ENCODE measurements at regions not wholly inside any gene's neighbourhood (a gene's known extent, or its start where the extent isn't known, plus 50 kb on each side); places are given as distances from the start of the nearest gene placed in this dataset.

DNA sequence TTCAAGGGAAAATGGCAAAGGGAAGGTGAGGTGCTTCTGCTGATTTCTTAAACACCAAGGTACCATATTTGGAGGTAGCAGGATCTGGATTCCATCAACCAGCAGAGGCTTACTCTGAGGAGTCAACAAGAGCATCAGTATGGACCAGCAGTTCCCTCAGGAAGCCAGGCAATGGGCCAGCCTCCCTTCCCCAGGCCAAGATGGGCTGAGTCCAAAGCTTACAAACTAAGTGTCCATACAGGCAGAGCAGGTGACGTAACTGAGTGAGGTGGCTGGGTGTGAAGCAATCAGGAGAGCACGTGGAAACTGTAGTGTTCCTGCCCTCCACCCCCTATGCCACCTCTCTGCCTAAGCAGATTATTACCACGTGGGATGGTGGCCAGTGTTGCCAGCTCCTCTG, 134.2 kb upstream of the HNRNPA3 start:
- peaks cover 0 to 3% (median 0%) of the 10 kb centered on the region in 3 donors for H3K9me3 Mint-ChIP-seq

DNA sequence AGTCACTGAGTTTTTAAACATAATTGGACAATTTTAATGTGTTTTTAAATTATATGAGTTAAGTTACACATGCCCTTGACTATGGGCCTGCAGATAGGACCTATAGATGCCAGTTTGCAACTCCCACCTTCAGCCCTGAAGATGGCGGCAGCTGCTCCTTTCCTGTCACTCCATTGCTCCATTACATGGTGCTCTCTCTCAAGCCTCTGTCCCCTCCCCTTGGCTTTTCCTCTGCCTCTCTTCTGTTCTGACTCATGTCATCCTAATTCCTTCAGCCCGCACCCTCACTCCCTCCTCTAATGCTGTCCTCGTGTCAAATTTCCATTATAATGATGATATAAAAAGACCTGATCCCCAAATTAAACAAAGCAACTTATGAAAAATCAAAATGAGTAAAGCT, 133.7 kb upstream of the HNRNPA3 start:
- H3K36me3 Mint-ChIP-seq = no peaks in the 10 kb centered on the region
- H3K9me3 Mint-ChIP-seq = peaks cover 0 to 3% (median 0%) of the 10 kb centered on the region in 3 donors
- H3K4me3 Mint-ChIP-seq = no peak overlapping the region
- peaks cover 16% of the 10 kb centered on the region for H3K27me3 Mint-ChIP-seq
- H3K27ac Mint-ChIP-seq = no peak overlapping the region
- no peaks in the 10 kb centered on the region for H3K4me1 Mint-ChIP-seq

More for the DNA sequence above, 134.2 kb upstream of the HNRNPA3 start:
- H3K4me3 Mint-ChIP-seq = no peak overlapping the region
- no peaks in the 10 kb centered on the region for H3K36me3 Mint-ChIP-seq
- H3K4me1 Mint-ChIP-seq = no peaks in the 10 kb centered on the region
- H3K27ac Mint-ChIP-seq = no peak overlapping the region
- H3K27me3 Mint-ChIP-seq = peaks cover 16% of the 10 kb centered on the region

DNA sequence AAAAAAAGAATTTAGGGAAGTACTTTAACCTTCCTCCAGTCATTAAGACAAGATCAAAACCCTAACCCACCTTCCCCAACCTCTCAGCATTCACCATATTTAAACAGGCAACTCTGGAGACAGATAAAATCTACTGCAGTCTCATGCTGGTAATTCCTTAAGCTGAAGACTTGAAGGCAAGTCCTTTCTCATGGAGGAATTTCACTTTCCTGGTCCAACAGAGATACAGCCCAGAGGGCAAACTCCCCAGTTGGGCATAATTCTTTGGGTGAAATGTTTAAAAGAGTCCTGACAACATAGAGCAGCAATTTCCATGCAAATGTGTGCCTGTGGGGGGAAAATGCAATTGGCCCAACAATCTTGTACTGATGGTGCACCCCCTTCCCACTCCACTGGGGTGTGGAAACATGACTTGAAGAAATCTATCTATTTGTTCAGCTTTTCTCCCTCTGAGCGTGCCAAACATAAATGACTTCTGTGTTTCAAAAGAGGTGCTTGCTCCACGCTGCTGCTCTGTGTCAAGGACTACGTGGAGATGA, 131.8 kb upstream of the HNRNPA3 start:
- Mint-ChIP-seq H3K9me3 (peaks cover 0 to 3% (median 0%) of the 10 kb centered on the region in 3 donors), H3K4me1 (no peaks in the 10 kb centered on the region), H3K27ac (no peak overlapping the region)

DNA sequence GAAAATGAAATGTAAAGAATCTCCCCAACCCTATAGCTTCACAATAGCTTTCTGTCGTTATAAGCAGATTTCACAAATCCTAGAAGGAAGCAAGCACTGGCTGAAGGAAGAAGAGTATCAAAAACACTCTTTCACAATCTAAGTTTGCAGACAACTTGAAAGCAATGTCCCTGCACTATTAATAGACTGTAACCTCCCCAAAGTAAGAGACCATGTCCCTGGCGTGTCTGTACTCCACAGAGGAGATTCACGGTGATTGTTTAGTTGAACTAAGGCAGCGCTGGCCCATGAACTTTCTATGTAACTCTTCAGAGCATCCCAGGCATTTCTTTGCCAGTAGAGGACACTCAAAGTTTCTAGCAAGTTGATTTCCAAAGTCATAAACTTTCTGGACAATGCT, 128.0 kb upstream of the HNRNPA3 start:
- H3K4me1 Mint-ChIP-seq = no peaks in the 10 kb centered on the region
- peaks cover 7% of the 10 kb centered on the region for H3K27me3 Mint-ChIP-seq
- H3K27ac Mint-ChIP-seq = no peak overlapping the region
- no peaks in the 10 kb centered on the region for H3K9me3 Mint-ChIP-seq
- H3K36me3 Mint-ChIP-seq = no peaks in the 10 kb centered on the region
- H3K4me3 Mint-ChIP-seq = no peak overlapping the region

More for the DNA sequence above, 131.8 kb upstream of the HNRNPA3 start:
- no peaks in the 10 kb centered on the region for H3K36me3 Mint-ChIP-seq
- no peak overlapping the region for H3K4me3 Mint-ChIP-seq
- H3K27me3 Mint-ChIP-seq = peaks cover 14% of the 10 kb centered on the region

DNA sequence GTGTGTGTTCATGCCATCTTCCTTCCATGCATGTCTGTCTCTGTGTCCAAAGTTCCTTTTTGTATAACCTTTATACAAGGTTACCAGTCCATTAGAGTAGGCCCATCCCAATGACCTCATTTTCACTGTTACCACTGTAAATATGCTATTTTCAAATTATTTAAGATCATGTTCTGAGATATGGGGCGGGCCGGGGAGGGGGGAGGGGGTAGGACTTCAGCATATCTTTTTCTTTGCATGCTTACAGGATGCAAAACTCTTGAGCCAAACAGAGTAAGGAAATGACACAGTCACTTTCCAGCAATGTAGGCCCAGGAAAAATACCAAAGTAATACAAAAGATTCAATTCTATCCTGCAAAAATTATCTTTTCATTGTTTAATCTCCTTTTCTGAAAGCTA, 124.1 kb upstream of the HNRNPA3 start:
- H3K4me3 Mint-ChIP-seq = no peak overlapping the region
- H3K4me1 Mint-ChIP-seq = no peaks in the 10 kb centered on the region
- no peaks in the 10 kb centered on the region for H3K36me3 Mint-ChIP-seq
- no peaks in the 10 kb centered on the region for H3K9me3 Mint-ChIP-seq
- peaks cover 5% of the 10 kb centered on the region for H3K27me3 Mint-ChIP-seq
- no peak overlapping the region for H3K27ac Mint-ChIP-seq

DNA sequence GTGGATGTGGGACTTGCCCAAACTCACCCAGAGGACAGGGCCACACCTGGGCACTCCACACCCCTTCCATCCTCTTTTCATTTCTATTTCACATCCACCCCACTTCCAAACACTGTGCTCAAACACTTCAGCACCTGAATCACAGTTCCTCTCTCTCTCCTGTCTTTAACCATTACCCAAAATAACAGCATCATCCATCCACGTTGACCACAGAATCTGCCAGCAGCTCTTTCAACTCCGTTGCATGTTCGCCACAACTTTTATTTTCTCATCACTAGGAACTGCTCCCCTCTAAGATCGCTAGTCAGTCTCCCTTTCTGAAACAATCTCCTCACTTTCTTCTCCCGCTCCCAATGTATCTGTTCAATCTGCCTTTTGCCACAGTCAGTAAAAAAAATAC, 121.6 kb upstream of the HNRNPA3 start:
- peaks cover 7% of the 10 kb centered on the region for H3K27me3 Mint-ChIP-seq
- no peak overlapping the region for H3K4me3 Mint-ChIP-seq
- H3K4me1 Mint-ChIP-seq = no peaks in the 10 kb centered on the region
- H3K27ac Mint-ChIP-seq = no peak overlapping the region
- H3K9me3 Mint-ChIP-seq = no peaks in the 10 kb centered on the region
- no peaks in the 10 kb centered on the region for H3K36me3 Mint-ChIP-seq

DNA sequence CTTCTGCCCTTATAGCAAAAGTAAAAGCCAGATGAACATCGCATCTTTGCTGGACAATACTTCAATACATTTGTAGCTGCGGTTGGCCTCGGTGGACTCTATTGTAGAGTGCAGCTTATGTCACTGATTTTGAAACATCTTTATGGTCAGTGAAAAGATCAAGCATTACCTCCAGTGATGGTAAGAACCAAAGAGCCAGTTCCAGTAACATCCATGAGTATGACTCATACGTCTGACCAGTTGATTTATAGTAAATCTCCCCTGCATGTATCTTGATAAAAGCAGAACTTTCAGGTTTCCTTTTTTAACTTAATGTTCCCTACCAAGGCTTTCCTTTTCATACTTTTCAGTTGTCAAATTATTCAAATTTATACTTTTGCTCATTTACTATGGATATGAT, 119.2 kb upstream of the HNRNPA3 start:
- H3K4me1 Mint-ChIP-seq = no peaks in the 10 kb centered on the region
- no peaks in the 10 kb centered on the region for H3K9me3 Mint-ChIP-seq

DNA sequence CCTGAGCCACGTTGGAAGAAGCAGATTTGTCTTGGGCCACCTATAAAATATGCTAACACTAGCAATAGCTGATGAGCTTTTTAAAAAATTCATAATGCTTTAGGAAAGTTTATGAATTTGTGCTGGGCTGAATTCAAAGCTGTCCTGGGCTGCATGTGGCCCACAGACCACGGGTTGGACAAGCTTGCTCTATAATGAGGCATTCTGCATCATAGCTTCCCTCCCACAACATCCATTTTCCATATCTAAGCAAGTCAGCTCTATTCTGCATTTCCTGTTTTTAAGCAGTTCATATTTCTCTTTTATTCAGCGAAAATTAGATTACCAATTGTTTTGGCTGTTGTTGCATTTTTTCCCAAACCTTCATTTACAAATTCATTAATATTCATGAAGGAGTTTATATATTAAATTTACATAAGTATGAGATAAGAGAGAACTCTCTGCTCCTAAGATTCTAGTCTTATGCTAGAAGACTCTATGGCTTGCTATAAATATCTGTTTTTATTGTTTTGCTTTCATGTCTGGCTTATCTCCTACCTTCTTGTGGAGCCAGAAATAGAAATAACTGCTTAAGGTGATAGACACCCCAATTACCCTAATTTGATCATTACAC, 114.5 kb upstream of the HNRNPA3 start:
- H3K4me3 Mint-ChIP-seq = no peak overlapping the region
- no peak overlapping the region for H3K27ac Mint-ChIP-seq
- H3K36me3 Mint-ChIP-seq = no peaks in the 10 kb centered on the region
- H3K27me3 Mint-ChIP-seq = peaks cover 6% of the 10 kb centered on the region
- no peaks in the 10 kb centered on the region for H3K4me1 Mint-ChIP-seq
- H3K9me3 Mint-ChIP-seq = peaks cover 0 to 5% (median 1%) of the 10 kb centered on the region in 3 donors

More for the DNA sequence above, 119.2 kb upstream of the HNRNPA3 start:
- Mint-ChIP-seq H3K4me3 (no peak overlapping the region), H3K27ac (no peak overlapping the region), H3K27me3 (peaks cover 9% of the 10 kb centered on the region), H3K36me3 (no peaks in the 10 kb centered on the region)

DNA sequence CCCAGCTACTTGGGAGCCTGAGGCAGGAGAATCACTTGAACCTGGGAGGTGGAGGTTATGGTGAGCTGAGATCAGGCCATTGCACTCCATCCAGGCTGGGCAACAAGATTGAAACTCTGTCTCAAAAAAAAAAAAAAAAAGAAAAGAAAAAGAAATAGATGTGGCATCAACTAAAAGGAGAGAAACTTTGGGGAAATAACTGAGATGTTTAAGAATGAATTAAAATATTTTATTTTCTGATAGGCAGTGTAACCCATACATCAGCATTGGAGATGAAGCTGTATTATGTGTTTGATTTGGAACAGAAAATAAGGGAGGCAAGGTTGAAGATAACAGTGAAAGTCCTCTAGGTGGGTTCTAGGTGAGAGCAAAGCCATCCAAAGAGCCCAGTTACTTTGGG, 110.7 kb upstream of the HNRNPA3 start:
- H3K36me3 Mint-ChIP-seq = no peaks in the 10 kb centered on the region
- H3K27ac Mint-ChIP-seq = no peak overlapping the region
- no peak overlapping the region for H3K4me3 Mint-ChIP-seq
- peaks cover 2% of the 10 kb centered on the region for H3K27me3 Mint-ChIP-seq
- H3K4me1 Mint-ChIP-seq = no peaks in the 10 kb centered on the region
- peaks cover 1 to 5% (median 2%) of the 10 kb centered on the region in 3 donors for H3K9me3 Mint-ChIP-seq

DNA sequence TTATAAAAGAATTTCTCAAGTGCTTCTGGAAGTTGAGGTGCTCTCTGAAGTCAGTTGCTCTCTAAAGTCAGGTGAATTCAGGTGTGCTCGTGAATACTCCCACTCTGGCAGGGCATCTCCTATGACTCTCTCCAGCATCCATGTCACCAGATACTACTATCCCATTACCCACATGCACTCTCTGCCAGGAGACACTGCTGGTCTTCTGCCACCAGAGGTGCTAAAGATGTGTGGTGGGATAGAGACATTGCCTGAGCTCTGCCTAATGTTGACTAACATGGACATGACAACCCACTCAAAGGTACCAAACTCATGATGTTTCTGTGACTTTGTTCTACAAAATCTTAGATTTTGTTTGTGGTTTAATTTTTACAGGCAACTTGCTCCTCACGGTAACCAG, 106.4 kb upstream of the HNRNPA3 start:
- H3K27ac Mint-ChIP-seq = no peak overlapping the region
- peaks cover 2% of the 10 kb centered on the region for H3K36me3 Mint-ChIP-seq
- no peaks in the 10 kb centered on the region for H3K4me1 Mint-ChIP-seq
- H3K4me3 Mint-ChIP-seq = no peak overlapping the region
- peaks cover 0 to 5% (median 2%) of the 10 kb centered on the region in 3 donors for H3K9me3 Mint-ChIP-seq
- H3K27me3 Mint-ChIP-seq = peaks cover 5% of the 10 kb centered on the region

DNA sequence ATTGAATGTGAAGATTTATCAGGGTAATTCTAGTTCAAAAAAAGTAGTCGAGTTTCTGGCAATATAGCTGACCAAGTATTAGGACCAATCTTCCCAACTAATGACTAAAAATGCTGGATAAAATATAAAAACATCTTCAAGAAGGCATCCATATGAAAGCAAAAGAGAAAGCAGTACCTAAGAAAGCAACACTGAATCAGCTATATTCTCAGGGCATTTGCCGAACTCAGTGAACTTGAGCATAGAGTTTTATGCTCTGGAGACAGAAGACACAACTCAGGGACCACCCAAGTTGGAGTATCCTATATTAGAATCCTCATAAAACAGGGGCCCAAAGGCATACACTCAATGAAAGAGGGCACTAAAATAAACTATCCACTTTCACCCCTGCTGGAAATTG, 103.7 kb upstream of the HNRNPA3 start:
- peaks cover 5% of the 10 kb centered on the region for H3K27me3 Mint-ChIP-seq
- no peak overlapping the region for H3K27ac Mint-ChIP-seq
- no peak overlapping the region for H3K4me3 Mint-ChIP-seq
- peaks cover 2% of the 10 kb centered on the region for H3K36me3 Mint-ChIP-seq
- peaks cover 0 to 3% (median 0%) of the 10 kb centered on the region in 3 donors for H3K9me3 Mint-ChIP-seq
- H3K4me1 Mint-ChIP-seq = no peaks in the 10 kb centered on the region

DNA sequence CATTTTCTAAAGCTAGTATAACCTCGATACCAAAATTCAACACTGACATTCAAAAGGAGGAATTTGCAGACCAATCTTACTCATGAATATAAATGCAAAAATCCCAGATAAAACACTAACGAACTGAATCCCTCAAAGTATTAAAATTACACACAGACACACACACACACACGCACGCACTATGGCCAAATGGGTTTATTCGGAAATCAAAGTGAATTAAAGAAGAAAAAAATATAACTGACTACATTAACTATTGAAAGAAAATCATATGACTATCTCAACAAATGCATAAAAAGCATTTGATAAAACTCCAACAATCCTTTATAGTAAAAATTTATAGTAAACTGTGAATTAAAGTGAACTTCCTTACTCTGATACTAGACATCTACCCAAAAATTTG, 97.9 kb upstream of the HNRNPA3 start:
- no peak overlapping the region for H3K4me3 Mint-ChIP-seq
- H3K4me1 Mint-ChIP-seq = no peaks in the 10 kb centered on the region
- H3K9me3 Mint-ChIP-seq = peaks cover 0 to 2% (median 0%) of the 10 kb centered on the region in 3 donors
- H3K27ac Mint-ChIP-seq = peak overlapping the region in 1 of 3 donors; percentile 20
- H3K27me3 Mint-ChIP-seq = peaks cover 4% of the 10 kb centered on the region
- no peaks in the 10 kb centered on the region for H3K36me3 Mint-ChIP-seq

DNA sequence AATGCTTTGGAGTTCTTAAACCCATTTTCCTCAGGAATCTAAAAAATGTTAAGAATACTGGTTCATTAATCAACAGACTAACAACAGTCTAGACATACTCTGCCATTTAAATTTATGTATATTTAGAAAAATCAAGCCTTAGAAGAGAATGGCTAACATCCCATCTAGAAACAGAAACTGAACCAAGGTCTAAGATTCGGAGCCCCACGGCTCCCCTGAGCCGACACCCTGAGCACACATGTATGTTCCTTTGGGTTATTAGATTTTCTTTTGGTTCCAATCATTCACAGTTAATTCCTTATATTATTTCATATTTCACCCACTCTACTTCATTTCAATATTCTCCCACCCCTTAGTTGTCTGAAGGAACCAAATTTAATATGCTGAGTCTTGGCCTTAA, 94.8 kb upstream of the HNRNPA3 start:
- Mint-ChIP-seq H3K27me3 (peaks cover 4% of the 10 kb centered on the region), H3K4me3 (no peak overlapping the region), H3K4me1 (no peaks in the 10 kb centered on the region), H3K9me3 (no peaks in the 10 kb centered on the region), H3K27ac (no peak overlapping the region), H3K36me3 (no peaks in the 10 kb centered on the region)

DNA sequence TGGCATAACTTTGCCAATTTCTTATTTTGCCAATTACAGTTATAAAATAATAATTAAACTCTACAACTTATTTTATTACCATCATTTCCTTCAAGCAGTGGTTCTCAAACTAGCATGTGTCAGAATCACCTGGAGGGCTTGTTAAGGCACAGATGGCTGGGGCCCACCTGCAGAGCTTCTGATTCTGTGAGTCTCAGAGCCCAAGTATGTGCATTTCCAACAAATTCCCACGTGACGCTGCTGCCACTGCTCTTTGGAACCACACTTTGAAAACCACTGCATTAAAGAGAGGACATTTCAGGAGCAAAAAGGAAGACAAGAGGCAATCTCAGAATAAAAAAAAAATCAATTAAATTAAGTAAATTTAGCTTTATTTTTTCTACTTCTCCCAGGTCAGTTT, 94.0 kb upstream of the HNRNPA3 start:
- Mint-ChIP-seq H3K9me3 (no peaks in the 10 kb centered on the region), H3K27ac (no peak overlapping the region), H3K27me3 (peaks cover 6% of the 10 kb centered on the region), H3K4me3 (no peak overlapping the region), H3K36me3 (no peaks in the 10 kb centered on the region), H3K4me1 (no peaks in the 10 kb centered on the region)

DNA sequence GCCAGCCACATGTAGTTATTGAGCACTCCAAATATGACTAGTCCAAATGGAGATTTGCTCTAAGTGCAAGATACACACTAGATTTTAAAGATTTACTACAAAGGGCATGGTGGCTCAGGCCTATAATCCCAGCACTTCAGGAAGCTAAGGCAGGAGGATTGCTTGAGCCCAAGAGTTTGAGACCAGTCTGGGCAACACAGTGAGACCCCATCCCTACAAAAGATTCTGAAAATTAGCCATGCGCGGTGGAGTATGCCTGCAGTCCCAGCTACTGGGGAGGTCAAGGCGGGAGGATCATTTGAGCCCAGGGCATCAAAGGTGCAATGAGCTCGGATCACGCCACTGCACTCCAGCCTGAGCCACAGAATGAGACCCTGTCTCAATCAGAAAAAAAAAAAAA, 93.5 kb upstream of the HNRNPA3 start:
- Mint-ChIP-seq H3K4me3 (no peak overlapping the region), H3K27me3 (peaks cover 6% of the 10 kb centered on the region), H3K9me3 (no peaks in the 10 kb centered on the region), H3K4me1 (no peaks in the 10 kb centered on the region), H3K36me3 (no peaks in the 10 kb centered on the region), H3K27ac (no peak overlapping the region)

DNA sequence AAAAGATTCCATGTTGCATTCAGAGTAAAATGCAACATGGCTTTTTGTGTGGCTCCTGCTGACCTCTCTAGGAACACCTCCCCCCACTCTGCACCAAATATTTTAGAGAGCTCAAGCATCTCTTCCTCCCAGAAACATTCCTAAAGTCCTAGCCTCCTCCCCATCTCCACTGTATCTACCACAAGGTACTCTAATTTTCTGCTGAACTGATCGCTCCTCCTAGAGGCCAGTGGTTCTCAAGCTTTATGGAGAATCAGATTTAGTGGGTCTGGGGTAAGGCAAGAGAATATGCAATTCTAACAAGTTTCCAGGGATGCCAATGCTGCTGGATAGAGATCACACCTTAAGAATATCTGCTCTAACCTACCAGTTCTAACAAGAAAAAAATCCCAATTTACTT, 89.5 kb upstream of the HNRNPA3 start:
- Mint-ChIP-seq H3K4me1 (no peaks in the 10 kb centered on the region), H3K36me3 (no peaks in the 10 kb centered on the region), H3K27me3 (peaks cover 1% of the 10 kb centered on the region), H3K4me3 (no peak overlapping the region), H3K27ac (no peak overlapping the region), H3K9me3 (no peaks in the 10 kb centered on the region)

Measured in IgD-negative memory B cell (primary cell).